ENCODE measurements at regions not wholly inside any gene's neighbourhood (a gene's known extent, or its start where the extent isn't known, plus 50 kb on each side); places are given as distances from the start of the nearest gene placed in this dataset.

DNA sequence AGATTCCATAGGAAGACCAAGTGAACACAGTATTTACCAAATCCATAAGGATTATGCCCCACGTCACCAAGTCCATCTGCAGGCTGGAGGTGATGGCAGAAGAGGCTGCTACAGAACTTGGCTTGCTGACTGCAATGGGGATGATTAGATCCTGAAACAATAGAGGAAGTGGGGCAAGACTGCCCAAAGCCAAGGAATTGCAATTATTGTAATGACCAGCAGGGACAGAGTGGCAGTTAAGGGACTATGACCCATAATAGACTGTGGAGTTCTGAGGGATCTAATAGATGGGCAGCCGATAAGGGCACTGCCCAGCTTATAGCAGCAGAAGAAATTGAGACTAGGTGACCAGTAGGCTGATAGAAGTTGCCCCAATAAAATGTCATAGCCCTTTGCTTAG is 108.4 kb downstream of the MINAR1 start (continued):
- no peak for TF ChIP-seq FOXK1 (CRISPR knock-in tag; IDR thresholded peaks at IDR 0.05)
- no peak for TF ChIP-seq ZNF232 (CRISPR knock-in tag; IDR thresholded peaks at IDR 0.05)
- TF ChIP-seq NFE2L1 (CRISPR knock-in tag; IDR thresholded peaks at IDR 0.05), result no peak
- TF ChIP-seq, protein P1, sequence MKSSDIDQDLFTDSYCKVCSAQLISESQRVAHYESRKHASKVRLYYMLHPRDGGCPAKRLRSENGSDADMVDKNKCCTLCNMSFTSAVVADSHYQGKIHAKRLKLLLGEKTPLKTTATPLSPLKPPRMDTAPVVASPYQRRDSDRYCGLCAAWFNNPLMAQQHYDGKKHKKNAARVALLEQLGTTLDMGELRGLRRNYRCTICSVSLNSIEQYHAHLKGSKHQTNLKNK (CRISPR knock-in tag; IDR thresholded peaks at IDR 0.05), result no peak

DNA sequence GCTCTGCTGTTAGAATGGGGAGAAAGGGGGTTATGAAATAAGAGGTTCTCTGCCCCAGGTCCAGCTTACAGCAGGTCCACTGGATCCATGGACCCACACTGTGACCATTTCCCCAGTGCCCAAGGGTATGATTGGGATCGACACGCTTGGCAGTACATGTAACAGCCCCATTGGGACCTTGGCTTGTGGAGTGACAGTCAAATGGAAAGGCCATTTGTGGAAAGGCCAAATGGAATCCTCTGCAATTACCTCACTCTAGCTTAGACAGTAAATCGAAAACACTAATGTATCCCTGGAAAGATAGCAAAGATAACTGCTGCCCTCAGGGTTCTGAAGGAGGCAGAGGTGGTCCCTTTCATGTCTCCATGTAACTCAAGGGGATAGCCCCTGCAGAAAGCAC is 109.1 kb downstream of the MINAR1 start:
- no peaks in the 10 kb centered on the region for H3K36me3 Mint-ChIP-seq
- DNase-seq (ENCODE audit: low spot score) (no peak), ATAC-seq (no peak)
- ChIA-PET POLR2A (no interaction called here), CTCF (interaction anchor here (1.6 kb wide), 1 partner anchor 55 kb away, joined by 5 read pairs; no protein-coding TSS in a partner anchor)
- no peaks in the 10 kb centered on the region for H3K27me3 Mint-ChIP-seq (ENCODE audit: low read depth)
- H3K27ac Mint-ChIP-seq, result no peak overlapping the region
- H3K4me1 Mint-ChIP-seq, result 0 out of 2 replicates have a peak, but pooled peaks cover 4% of the 10 kb centered on the region
- TF ChIP-seq MXD4 (CRISPR knock-in tag; IDR thresholded peaks at IDR 0.05; ENCODE audit: borderline replicate concordance) (no peak), TCF7 (CRISPR knock-in tag; IDR thresholded peaks at IDR 0.05; ENCODE audit: low read depth) (no peak), NFYB (CRISPR knock-in tag; conservative IDR thresholded peaks at IDR 0.05; ENCODE audit: low read depth) (no peak)
- no peak overlapping the region for H3K4me3 Mint-ChIP-seq
- no peaks in the 10 kb centered on the region for H3K9me3 Mint-ChIP-seq

DNA sequence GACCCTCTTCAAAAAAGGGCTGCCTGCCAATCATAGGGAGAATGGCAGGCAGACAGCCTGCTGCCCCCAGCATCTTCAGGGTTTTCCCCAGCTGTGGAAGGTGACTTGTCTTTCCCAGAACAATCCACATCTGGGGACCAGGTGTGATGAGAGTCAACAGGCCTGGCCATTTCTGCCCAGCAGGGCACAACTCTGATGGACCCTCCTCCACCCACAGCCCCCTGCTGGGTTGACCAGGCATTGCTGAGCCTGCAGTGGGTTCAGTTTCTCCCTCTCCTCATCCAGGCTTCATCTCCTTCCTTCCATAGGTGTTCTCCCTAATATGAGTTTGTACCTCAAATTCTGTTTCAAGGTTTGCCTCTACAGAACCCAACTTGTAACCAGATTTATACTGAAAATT is 111.0 kb downstream of the MINAR1 start:
- ATAC-seq (no peak), DNase-seq (ENCODE audit: low spot score) (no peak)
- H3K27ac Mint-ChIP-seq, result no peak overlapping the region
- H3K36me3 Mint-ChIP-seq, result no peaks in the 10 kb centered on the region
- 0 out of 2 replicates have a peak, but pooled peaks cover 4% of the 10 kb centered on the region for H3K4me1 Mint-ChIP-seq
- H3K27me3 Mint-ChIP-seq (ENCODE audit: low read depth), result no peaks in the 10 kb centered on the region
- POLR2A ChIA-PET, result no interaction called here
- CTCF ChIA-PET, result no interaction called here
- no peak overlapping the region for H3K4me3 Mint-ChIP-seq
- no peaks in the 10 kb centered on the region for H3K9me3 Mint-ChIP-seq
- no peak for TF ChIP-seq ZNF138 (CRISPR knock-in tag; conservative IDR thresholded peaks at IDR 0.05)
- TF ChIP-seq, protein P2, sequence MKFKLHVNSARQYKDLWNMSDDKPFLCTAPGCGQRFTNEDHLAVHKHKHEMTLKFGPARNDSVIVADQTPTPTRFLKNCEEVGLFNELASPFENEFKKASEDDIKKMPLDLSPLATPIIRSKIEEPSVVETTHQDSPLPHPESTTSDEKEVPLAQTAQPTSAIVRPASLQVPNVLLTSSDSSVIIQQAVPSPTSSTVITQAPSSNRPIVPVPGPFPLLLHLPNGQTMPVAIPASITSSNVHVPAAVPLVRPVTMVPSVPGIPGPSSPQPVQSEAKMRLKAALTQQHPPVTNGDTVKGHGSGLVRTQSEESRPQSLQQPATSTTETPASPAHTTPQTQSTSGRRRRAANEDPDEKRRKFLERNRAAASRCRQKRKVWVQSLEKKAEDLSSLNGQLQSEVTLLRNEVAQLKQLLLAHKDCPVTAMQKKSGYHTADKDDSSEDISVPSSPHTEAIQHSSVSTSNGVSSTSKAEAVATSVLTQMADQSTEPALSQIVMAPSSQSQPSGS (CRISPR knock-in tag; IDR thresholded peaks at IDR 0.05; ENCODE audit: borderline replicate concordance, low read depth), result no peak
- no peak for TF ChIP-seq ZNF281 (CRISPR knock-in tag; IDR thresholded peaks at IDR 0.05)
- no peak for TF ChIP-seq ZBTB21 (CRISPR knock-in tag; IDR thresholded peaks at IDR 0.05; ENCODE audit: borderline replicate concordance)
- TF ChIP-seq, protein P3, sequence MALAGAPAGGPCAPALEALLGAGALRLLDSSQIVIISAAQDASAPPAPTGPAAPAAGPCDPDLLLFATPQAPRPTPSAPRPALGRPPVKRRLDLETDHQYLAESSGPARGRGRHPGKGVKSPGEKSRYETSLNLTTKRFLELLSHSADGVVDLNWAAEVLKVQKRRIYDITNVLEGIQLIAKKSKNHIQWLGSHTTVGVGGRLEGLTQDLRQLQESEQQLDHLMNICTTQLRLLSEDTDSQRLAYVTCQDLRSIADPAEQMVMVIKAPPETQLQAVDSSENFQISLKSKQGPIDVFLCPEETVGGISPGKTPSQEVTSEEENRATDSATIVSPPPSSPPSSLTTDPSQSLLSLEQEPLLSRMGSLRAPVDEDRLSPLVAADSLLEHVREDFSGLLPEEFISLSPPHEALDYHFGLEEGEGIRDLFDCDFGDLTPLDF (CRISPR knock-in tag; IDR thresholded peaks at IDR 0.05), result no peak
- TF ChIP-seq ZNF232 (CRISPR knock-in tag; IDR thresholded peaks at IDR 0.05), result no peak
- TF ChIP-seq, protein P4, sequence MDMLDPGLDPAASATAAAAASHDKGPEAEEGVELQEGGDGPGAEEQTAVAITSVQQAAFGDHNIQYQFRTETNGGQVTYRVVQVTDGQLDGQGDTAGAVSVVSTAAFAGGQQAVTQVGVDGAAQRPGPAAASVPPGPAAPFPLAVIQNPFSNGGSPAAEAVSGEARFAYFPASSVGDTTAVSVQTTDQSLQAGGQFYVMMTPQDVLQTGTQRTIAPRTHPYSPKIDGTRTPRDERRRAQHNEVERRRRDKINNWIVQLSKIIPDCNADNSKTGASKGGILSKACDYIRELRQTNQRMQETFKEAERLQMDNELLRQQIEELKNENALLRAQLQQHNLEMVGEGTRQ (CRISPR knock-in tag; IDR thresholded peaks at IDR 0.05), result no peak
- no peak for TF ChIP-seq RORB (CRISPR knock-in tag; IDR thresholded peaks at IDR 0.05)
- TF ChIP-seq, protein P5, sequence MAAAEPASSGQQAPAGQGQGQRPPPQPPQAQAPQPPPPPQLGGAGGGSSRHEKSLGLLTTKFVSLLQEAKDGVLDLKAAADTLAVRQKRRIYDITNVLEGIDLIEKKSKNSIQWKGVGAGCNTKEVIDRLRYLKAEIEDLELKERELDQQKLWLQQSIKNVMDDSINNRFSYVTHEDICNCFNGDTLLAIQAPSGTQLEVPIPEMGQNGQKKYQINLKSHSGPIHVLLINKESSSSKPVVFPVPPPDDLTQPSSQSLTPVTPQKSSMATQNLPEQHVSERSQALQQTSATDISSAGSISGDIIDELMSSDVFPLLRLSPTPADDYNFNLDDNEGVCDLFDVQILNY (CRISPR knock-in tag; IDR thresholded peaks at IDR 0.05), result no peak
- TF ChIP-seq, protein P6, sequence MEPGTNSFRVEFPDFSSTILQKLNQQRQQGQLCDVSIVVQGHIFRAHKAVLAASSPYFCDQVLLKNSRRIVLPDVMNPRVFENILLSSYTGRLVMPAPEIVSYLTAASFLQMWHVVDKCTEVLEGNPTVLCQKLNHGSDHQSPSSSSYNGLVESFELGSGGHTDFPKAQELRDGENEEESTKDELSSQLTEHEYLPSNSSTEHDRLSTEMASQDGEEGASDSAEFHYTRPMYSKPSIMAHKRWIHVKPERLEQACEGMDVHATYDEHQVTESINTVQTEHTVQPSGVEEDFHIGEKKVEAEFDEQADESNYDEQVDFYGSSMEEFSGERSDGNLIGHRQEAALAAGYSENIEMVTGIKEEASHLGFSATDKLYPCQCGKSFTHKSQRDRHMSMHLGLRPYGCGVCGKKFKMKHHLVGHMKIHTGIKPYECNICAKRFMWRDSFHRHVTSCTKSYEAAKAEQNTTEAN (CRISPR knock-in tag; IDR thresholded peaks at IDR 0.05), result no peak
- TF ChIP-seq ZNF317 (CRISPR knock-in tag; IDR thresholded peaks at IDR 0.05; ENCODE audit: borderline replicate concordance, low read depth), result no peak
- TF ChIP-seq, protein P7, sequence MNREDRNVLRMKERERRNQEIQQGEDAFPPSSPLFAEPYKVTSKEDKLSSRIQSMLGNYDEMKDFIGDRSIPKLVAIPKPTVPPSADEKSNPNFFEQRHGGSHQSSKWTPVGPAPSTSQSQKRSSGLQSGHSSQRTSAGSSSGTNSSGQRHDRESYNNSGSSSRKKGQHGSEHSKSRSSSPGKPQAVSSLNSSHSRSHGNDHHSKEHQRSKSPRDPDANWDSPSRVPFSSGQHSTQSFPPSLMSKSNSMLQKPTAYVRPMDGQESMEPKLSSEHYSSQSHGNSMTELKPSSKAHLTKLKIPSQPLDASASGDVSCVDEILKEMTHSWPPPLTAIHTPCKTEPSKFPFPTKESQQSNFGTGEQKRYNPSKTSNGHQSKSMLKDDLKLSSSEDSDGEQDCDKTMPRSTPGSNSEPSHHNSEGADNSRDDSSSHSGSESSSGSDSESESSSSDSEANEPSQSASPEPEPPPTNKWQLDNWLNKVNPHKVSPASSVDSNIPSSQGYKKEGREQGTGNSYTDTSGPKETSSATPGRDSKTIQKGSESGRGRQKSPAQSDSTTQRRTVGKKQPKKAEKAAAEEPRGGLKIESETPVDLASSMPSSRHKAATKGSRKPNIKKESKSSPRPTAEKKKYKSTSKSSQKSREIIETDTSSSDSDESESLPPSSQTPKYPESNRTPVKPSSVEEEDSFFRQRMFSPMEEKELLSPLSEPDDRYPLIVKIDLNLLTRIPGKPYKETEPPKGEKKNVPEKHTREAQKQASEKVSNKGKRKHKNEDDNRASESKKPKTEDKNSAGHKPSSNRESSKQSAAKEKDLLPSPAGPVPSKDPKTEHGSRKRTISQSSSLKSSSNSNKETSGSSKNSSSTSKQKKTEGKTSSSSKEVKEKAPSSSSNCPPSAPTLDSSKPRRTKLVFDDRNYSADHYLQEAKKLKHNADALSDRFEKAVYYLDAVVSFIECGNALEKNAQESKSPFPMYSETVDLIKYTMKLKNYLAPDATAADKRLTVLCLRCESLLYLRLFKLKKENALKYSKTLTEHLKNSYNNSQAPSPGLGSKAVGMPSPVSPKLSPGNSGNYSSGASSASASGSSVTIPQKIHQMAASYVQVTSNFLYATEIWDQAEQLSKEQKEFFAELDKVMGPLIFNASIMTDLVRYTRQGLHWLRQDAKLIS (CRISPR knock-in tag; IDR thresholded peaks at IDR 0.05; ENCODE audit: borderline replicate concordance), result no peak
- no peak for TF ChIP-seq SMAD4 (CRISPR knock-in tag; IDR thresholded peaks at IDR 0.05)

Data from WTC11 (cell line).